ENCODE measurements at regions not wholly inside any gene's neighbourhood (a gene's known extent, or its start where the extent isn't known, plus 50 kb on each side); places are given as distances from the start of the nearest gene placed in this dataset.

DNA sequence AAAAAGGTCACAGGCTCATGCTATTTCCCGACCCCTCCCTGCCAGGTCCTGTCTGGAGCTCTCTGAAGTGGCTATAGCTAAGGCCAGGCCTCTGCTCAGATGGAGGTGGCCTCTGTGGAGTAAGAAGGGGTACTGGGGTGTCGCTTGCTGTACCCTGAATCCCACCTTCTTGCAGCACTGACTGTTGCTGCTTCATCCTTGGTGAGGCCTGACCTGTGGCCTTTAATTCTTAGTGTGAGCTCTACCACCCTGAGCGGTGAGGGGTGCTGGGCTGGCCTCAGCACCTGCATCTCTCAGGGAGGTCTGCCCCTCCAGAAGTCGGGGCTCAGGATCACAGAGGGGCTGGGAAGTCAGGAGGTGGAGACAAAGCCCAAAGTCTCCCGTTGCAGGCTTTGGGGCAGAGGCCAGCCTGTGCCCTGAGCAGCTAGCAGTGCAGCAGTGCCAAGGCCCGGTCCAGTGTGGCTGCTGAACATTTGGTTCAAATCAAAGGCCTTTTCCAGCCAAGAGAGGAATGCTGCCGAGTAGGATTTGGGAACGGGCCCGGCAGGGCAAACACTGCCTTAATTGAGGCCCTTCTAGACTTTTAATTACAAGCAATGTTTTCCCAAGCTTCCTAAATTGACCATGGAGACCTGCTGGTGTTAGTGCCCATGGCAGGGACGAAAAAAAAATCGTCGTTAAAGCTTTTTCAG, 133.5 kb upstream of the HAAO start:
- TF ChIP-seq, protein P1, sequence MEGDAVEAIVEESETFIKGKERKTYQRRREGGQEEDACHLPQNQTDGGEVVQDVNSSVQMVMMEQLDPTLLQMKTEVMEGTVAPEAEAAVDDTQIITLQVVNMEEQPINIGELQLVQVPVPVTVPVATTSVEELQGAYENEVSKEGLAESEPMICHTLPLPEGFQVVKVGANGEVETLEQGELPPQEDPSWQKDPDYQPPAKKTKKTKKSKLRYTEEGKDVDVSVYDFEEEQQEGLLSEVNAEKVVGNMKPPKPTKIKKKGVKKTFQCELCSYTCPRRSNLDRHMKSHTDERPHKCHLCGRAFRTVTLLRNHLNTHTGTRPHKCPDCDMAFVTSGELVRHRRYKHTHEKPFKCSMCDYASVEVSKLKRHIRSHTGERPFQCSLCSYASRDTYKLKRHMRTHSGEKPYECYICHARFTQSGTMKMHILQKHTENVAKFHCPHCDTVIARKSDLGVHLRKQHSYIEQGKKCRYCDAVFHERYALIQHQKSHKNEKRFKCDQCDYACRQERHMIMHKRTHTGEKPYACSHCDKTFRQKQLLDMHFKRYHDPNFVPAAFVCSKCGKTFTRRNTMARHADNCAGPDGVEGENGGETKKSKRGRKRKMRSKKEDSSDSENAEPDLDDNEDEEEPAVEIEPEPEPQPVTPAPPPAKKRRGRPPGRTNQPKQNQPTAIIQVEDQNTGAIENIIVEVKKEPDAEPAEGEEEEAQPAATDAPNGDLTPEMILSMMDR (IDR thresholded peaks at IDR 0.05) = no peak
- TF ChIP-seq POLR2A (IDR thresholded peaks at IDR 0.05) = no peak
- peak in 1 of 2 donors; percentile 7 for TF ChIP-seq EP300 (IDR thresholded peaks at IDR 0.05)

All from tibial nerve (tissue), 4 donors.